ENCODE measurements at regions not wholly inside any gene's neighbourhood (a gene's known extent, or its start where the extent isn't known, plus 50 kb on each side); places are given as distances from the start of the nearest gene placed in this dataset.

DNA sequence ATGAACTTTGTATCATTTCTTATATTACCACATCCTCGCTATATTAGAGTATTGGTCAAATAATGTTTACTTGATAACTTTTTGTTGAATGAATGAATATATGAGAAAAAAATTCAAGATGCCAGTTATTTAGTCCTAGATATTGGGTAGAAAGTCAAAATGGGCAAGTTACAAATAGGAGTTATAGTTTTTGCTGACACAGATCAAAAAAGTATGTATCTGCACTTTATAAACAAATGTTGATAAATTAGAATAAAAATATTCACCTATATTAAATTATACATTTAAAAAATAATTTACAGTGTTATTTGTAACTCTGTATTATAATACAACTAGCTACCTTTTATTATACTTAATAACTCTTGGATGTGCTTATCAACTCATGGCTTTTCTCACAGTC lies 57.8 kb upstream of the NDST4 start:
- Histone ChIP-seq H3K9me3 (ENCODE audit: low read depth) (no peaks in the 10 kb centered on the region), H3K27me3 (no peaks in the 10 kb centered on the region), H3K36me3 (no peaks in the 10 kb centered on the region), H3K27ac (no peak overlapping the region), H3K4me3 (no peak overlapping the region), H3K4me1 (ENCODE audit: low read depth) (no peaks in the 10 kb centered on the region)
- TF ChIP-seq, protein P1, sequence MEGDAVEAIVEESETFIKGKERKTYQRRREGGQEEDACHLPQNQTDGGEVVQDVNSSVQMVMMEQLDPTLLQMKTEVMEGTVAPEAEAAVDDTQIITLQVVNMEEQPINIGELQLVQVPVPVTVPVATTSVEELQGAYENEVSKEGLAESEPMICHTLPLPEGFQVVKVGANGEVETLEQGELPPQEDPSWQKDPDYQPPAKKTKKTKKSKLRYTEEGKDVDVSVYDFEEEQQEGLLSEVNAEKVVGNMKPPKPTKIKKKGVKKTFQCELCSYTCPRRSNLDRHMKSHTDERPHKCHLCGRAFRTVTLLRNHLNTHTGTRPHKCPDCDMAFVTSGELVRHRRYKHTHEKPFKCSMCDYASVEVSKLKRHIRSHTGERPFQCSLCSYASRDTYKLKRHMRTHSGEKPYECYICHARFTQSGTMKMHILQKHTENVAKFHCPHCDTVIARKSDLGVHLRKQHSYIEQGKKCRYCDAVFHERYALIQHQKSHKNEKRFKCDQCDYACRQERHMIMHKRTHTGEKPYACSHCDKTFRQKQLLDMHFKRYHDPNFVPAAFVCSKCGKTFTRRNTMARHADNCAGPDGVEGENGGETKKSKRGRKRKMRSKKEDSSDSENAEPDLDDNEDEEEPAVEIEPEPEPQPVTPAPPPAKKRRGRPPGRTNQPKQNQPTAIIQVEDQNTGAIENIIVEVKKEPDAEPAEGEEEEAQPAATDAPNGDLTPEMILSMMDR (IDR thresholded peaks at IDR 0.05; ENCODE audit: low read depth, low read length), result no peak
- DNase-seq (ENCODE audit: low read depth in 1 of 2, low spot score in 1 of 2), result no peak

DNA sequence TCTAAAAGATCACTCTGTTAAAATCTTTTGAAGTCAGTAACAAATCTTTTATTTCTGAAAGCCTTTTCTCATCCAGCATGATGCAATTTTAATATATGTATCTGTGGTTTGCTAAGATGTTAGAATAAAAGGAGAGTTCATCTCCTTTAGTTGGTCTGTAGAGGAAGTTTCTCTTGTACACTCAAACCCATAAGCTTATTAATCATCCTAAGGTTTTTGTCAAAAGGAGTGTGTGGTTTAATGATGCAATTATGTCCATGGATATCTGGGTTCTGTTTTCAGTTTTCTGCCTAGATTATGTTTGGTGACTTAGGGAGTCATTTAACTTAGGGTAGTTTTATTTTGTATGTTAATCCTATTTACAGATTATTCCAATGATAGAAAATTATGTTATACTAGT lies 52.1 kb upstream of the NDST4 start:
- no peak overlapping the region for H3K27ac ChIP-seq
- H3K4me3 ChIP-seq, result no peak overlapping the region
- H3K4me1 ChIP-seq (ENCODE audit: low read depth), result no peaks in the 10 kb centered on the region
- H3K27me3 ChIP-seq, result no peaks in the 10 kb centered on the region
- no peaks in the 10 kb centered on the region for H3K36me3 ChIP-seq
- H3K9me3 ChIP-seq (ENCODE audit: low read depth), result no peaks in the 10 kb centered on the region
- TF ChIP-seq, protein P1 (IDR thresholded peaks at IDR 0.05; ENCODE audit: low read depth, low read length), result no peak
- no peak for DNase-seq (ENCODE audit: low read depth in 1 of 2, low spot score in 1 of 2)
